ENCODE measurements at regions not wholly inside any gene's neighbourhood (a gene's known extent, or its start where the extent isn't known, plus 50 kb on each side); places are given as distances from the start of the nearest gene placed in this dataset.

DNA sequence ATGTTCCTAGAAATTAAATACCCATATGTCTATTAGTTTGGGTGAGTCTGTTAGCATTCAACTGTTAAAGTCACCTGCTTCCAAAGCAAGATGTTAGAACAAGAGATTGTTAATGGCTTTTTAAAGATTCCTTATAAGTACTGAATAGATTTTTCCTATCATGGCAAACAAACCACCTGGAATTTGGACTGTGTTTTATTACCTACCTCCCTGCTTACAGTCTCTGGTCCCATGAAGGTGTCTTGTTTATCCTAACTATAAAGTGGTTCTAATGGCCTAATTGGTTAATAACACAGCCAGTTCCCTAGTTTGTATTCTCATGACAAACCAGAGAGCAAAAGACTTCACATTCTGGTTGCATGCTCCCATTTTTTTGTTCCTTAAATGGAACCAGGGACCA lies 149.5 kb downstream of the PPP1R2C start:
- no peak for DNase-seq (ENCODE audit: low spot score, unreplicated experiment)
- H3K4me1 Mint-ChIP-seq (ENCODE audit: low read depth), result peaks cover 26% of the 10 kb centered on the region
- H3K36me3 Mint-ChIP-seq (ENCODE audit: insufficient read depth), result no peaks in the 10 kb centered on the region
- H3K27ac Mint-ChIP-seq, result no peak overlapping the region
- TF ChIP-seq, protein P1, sequence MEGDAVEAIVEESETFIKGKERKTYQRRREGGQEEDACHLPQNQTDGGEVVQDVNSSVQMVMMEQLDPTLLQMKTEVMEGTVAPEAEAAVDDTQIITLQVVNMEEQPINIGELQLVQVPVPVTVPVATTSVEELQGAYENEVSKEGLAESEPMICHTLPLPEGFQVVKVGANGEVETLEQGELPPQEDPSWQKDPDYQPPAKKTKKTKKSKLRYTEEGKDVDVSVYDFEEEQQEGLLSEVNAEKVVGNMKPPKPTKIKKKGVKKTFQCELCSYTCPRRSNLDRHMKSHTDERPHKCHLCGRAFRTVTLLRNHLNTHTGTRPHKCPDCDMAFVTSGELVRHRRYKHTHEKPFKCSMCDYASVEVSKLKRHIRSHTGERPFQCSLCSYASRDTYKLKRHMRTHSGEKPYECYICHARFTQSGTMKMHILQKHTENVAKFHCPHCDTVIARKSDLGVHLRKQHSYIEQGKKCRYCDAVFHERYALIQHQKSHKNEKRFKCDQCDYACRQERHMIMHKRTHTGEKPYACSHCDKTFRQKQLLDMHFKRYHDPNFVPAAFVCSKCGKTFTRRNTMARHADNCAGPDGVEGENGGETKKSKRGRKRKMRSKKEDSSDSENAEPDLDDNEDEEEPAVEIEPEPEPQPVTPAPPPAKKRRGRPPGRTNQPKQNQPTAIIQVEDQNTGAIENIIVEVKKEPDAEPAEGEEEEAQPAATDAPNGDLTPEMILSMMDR (IDR thresholded peaks at IDR 0.05; ENCODE audit: unreplicated experiment), result no peak
- no peak overlapping the region for H3K4me3 Mint-ChIP-seq (ENCODE audit: low read depth)
- peaks cover 4% of the 10 kb centered on the region for H3K9me3 Mint-ChIP-seq (ENCODE audit: low read depth)
- peaks cover 5% of the 10 kb centered on the region for H3K27me3 Mint-ChIP-seq

DNA sequence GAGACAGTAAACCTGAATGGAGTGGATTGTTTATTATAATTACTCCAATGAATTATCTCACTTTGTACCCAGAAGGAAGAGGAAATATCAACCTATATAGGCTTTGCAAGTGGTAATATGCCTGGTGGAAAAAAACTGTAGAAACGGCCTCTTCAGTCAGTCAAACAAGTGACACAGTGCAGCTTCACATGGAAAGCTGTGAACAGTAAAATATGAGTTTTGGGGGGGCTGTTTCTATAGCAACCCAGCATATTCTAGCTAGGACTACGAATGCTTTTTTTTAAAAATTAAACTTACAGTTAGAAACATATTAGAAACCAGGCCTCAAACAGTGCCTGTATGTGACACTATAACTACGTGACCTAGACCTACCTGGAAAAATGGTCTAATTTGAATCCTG lies 150.1 kb downstream of the PPP1R2C start:
- no peak overlapping the region for H3K27ac Mint-ChIP-seq
- no peak overlapping the region for H3K4me3 Mint-ChIP-seq (ENCODE audit: low read depth)
- peaks cover 4% of the 10 kb centered on the region for H3K9me3 Mint-ChIP-seq (ENCODE audit: low read depth)
- no peak for DNase-seq (ENCODE audit: low spot score, unreplicated experiment)
- H3K36me3 Mint-ChIP-seq (ENCODE audit: insufficient read depth), result no peaks in the 10 kb centered on the region
- H3K4me1 Mint-ChIP-seq (ENCODE audit: low read depth), result peaks cover 26% of the 10 kb centered on the region
- TF ChIP-seq, protein P1 (IDR thresholded peaks at IDR 0.05; ENCODE audit: unreplicated experiment), result no peak
- peaks cover 5% of the 10 kb centered on the region for H3K27me3 Mint-ChIP-seq

DNA sequence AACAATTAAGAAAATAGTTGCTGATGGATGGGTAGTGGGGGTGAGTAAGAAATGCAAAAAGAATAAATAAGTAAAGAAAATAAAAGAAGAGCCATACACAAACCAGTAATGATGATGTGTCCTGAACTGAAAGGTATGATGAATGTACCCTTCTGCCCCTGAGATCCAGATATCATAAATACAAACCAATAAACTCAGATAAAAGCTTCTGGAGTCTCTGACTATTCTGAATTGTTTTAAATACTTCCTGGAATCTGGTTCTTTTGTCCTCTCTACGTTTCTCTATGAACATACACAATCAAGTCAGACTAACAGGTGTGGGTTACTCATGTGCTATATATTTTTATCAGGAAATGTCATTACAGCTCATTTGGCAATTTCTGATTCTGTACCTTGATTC lies 153.4 kb downstream of the PPP1R2C start:
- TF ChIP-seq, protein P1 (IDR thresholded peaks at IDR 0.05; ENCODE audit: unreplicated experiment), result no peak
- Mint-ChIP-seq H3K27ac (no peak overlapping the region), H3K36me3 (ENCODE audit: insufficient read depth) (no peaks in the 10 kb centered on the region), H3K27me3 (peaks cover 2% of the 10 kb centered on the region), H3K4me1 (ENCODE audit: low read depth) (peaks cover 32% of the 10 kb centered on the region), H3K4me3 (ENCODE audit: low read depth) (no peak overlapping the region), H3K9me3 (ENCODE audit: low read depth) (peaks cover 1% of the 10 kb centered on the region)
- no peak for DNase-seq (ENCODE audit: low spot score, unreplicated experiment)

DNA sequence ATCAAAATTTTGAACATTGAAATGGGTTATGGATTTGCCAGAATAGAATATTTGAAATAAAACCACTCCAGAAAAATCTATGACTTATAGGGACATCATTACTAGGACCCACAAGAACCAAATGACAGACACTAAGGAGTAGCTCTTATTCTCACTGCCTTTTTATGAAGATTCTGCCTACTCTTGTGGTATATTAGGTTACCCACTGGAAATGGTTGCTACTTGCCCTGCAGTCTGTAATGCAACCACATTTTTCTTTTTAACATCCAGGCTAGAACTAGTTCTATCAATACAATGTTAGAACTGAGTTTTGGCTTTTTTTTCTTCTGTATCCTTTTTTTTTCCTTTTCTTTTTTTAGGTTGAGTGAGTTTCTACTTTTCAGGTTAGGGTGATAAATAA lies 158.9 kb downstream of the PPP1R2C start:
- Mint-ChIP-seq H3K4me3 (ENCODE audit: low read depth) (no peak overlapping the region), H3K9me3 (ENCODE audit: low read depth) (peaks cover 4% of the 10 kb centered on the region), H3K27me3 (no peaks in the 10 kb centered on the region), H3K36me3 (ENCODE audit: insufficient read depth) (peaks cover 3% of the 10 kb centered on the region), H3K4me1 (ENCODE audit: low read depth) (peaks cover 23% of the 10 kb centered on the region), H3K27ac (no peak overlapping the region)
- no peak for DNase-seq (ENCODE audit: low spot score, unreplicated experiment)
- TF ChIP-seq, protein P1 (IDR thresholded peaks at IDR 0.05; ENCODE audit: unreplicated experiment), result no peak

DNA sequence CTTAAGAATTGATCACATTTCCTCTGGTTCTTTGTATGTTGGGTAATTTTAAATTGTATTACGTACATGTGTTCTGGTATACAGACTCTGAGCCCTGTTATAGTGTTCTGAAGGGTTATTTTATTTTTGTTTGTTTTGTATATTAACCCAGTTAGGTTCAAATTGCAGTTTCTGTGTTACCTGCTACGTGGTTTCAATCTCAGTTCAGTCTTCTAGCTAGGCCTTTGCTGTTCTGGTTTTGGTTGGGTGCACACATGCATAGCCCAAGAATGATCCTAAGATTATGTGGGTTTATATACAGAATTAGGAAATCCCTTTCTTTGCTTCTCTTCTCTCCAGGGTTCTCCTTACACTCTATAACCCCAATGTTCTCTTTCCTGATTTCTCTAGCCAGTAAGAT lies 161.0 kb downstream of the PPP1R2C start:
- no peak overlapping the region for H3K27ac Mint-ChIP-seq
- peaks cover 3% of the 10 kb centered on the region for H3K36me3 Mint-ChIP-seq (ENCODE audit: insufficient read depth)
- peaks cover 4% of the 10 kb centered on the region for H3K9me3 Mint-ChIP-seq (ENCODE audit: low read depth)
- H3K4me1 Mint-ChIP-seq (ENCODE audit: low read depth), result peaks cover 23% of the 10 kb centered on the region
- TF ChIP-seq, protein P1 (IDR thresholded peaks at IDR 0.05; ENCODE audit: unreplicated experiment), result no peak
- no peak overlapping the region for H3K4me3 Mint-ChIP-seq (ENCODE audit: low read depth)
- DNase-seq (ENCODE audit: low spot score, unreplicated experiment), result no peak
- no peaks in the 10 kb centered on the region for H3K27me3 Mint-ChIP-seq
